Neural progenitor cell (in vitro differentiated cells): ENCODE measurements at regions not wholly inside any gene's neighbourhood (a gene's known extent, or its start where the extent isn't known, plus 50 kb on each side); places are given as distances from the start of the nearest gene placed in this dataset.

Experiments used
- DNase-seq: peaks from one replicate; pipeline ENCODE4 v3.0.0-alpha.2; 2016; ENCODE audit warnings: low spot score
- H2AFZ ChIP-seq: fragments of 200-600 bp; sonication (generic); replicated peaks from 2 replicates; pipeline ENCODE4 v1.6.1; 2016; ENCODE audit warnings: antibody characterized with exemption
- H3F3A ChIP-seq: fragments of 200-600 bp; sonication (generic); 2 replicates; pipeline ENCODE4 v1.6.1; 2016; ENCODE audit warnings: antibody characterized with exemption, low read depth
- H3K27ac ChIP-seq: fragments of 200-600 bp; sonication (generic); 2 replicates; pipeline ENCODE4 v1.5.1; 2016; ENCODE audit warnings: mild to moderate bottlenecking
- H3K27me3 ChIP-seq: fragments of 200-600 bp; sonication (generic); 2 replicates; pipeline ENCODE4 v1.6.1; 2016; ENCODE audit warnings: mild to moderate bottlenecking, moderate library complexity
- H3K36me3 ChIP-seq: fragments of 200-600 bp; sonication (generic); 2 replicates; pipeline ENCODE4 v1.5.1; 2016
- H3K4me1 ChIP-seq: fragments of 200-600 bp; sonication (generic); 2 replicates; pipeline ENCODE4 v1.6.1; 2016; ENCODE audit warnings: mixed run types
- H3K4me2 ChIP-seq: fragments of 200-600 bp; sonication (generic); 2 replicates; pipeline ENCODE4 v1.6.1; 2016
- H3K4me3 ChIP-seq: fragments of 200-600 bp; sonication (generic); 2 replicates; pipeline ENCODE4 v1.5.1; 2016
- H3K79me2 ChIP-seq: fragments of 200-600 bp; sonication (generic); 2 replicates; pipeline ENCODE4 v1.6.1; 2016; ENCODE audit warnings: low read depth
- H3K9ac ChIP-seq: fragments of 200-600 bp; sonication (generic); 2 replicates; pipeline ENCODE4 v1.6.1; 2016
- H3K9me3 ChIP-seq: fragments of 200-600 bp; sonication (generic); 2 replicates; pipeline ENCODE4 v1.5.1; 2016; ENCODE audit warnings: low read depth
- H4K20me1 ChIP-seq: fragments of 200-600 bp; sonication (generic); 2 replicates; pipeline ENCODE4 v1.6.1; 2016; ENCODE audit warnings: low read depth
- H3K27ac Mint-ChIP-seq: 3 replicates; pipeline ENCODE4 v1.8.0; 2021; ENCODE audit warnings: mixed read lengths
- H3K27me3 Mint-ChIP-seq: 2 replicates; pipeline ENCODE4 v1.8.0; 2022; ENCODE audit warnings: low read depth, mild to moderate bottlenecking, inconsistent platforms, moderate library complexity, mixed read lengths; ENCODE audit not compliant: insufficient read depth
- H3K36me3 Mint-ChIP-seq: 3 replicates; pipeline ENCODE4 v1.8.0; 2021; ENCODE audit warnings: mixed read lengths
- H3K4me1 Mint-ChIP-seq: 3 replicates; pipeline ENCODE4 v1.8.0; 2021; ENCODE audit warnings: mixed read lengths
- H3K4me3 Mint-ChIP-seq: 3 replicates; pipeline ENCODE4 v1.8.0; 2021; ENCODE audit warnings: mild to moderate bottlenecking, moderate library complexity, mixed read lengths
- H3K9me3 Mint-ChIP-seq: 3 replicates; pipeline ENCODE4 v1.8.0; 2020; ENCODE audit warnings: mixed read lengths
- EZH2 ChIP-seq: fragments of 200-600 bp; sonication (generic); IDR thresholded peaks from 2 replicates; pipeline ENCODE4 v1.6.1; 2017; ENCODE audit warnings: antibody characterized with exemption, mild to moderate bottlenecking, moderate library complexity
- EZH2phosphoT487 ChIP-seq: fragments of 200-600 bp; sonication (generic); IDR thresholded peaks from 2 replicates; pipeline ENCODE4 v1.6.1; 2017; ENCODE audit warnings: antibody characterized with exemption
- TF ChIP-seq, protein P1 (sequence below): fragments of 200-600 bp; sonication (generic); IDR thresholded peaks from 2 replicates; pipeline ENCODE4 v1.5.1; 2017; ENCODE audit warnings: antibody characterized with exemption, mild to moderate bottlenecking

DNA sequence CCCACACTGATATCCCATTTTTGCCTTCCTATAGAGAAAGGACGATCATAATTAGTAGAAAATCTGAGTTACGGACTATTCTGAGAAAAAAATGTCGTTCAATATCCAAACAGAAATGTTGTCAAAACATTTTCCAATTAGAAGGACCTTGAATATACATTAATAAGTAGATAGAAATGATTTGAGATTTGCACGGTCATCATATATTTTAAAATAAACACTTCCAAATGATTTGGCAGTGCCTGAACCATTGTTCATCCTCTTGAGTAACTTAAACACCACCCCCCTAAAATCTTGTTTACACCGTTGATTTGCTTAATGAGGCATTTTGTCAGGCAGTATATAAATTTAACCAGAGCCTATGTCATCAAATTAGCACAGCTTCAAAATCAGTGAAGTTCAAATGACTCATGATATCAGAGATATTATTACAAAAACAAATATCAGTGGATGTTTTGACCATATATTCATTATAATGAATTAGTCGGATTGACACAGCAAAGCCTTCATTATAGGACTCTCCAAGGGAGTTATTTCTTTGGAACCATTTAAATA, 105.0 kb downstream of the ACTL7B start:
- Mint-ChIP-seq H3K4me1 (peaks cover 13% of the 10 kb centered on the region), H3K36me3 (no peaks in the 10 kb centered on the region), H3K4me3 (no peak overlapping the region), H3K27ac (no peak overlapping the region), H3K9me3 (peaks cover 6% of the 10 kb centered on the region), H3K27me3 (no peaks in the 10 kb centered on the region)
- Histone ChIP-seq H3K36me3 (no peaks in the 10 kb centered on the region), H3K27me3 (no peaks in the 10 kb centered on the region), H3K4me1 (peaks cover 8% of the 10 kb centered on the region), H3K27ac (no peak overlapping the region), H3K9ac (no peak overlapping the region), H3K4me2 (no peak overlapping the region), H2AFZ (no peak overlapping the region), H4K20me1 (no peaks in the 10 kb centered on the region), H3K4me3 (no peak overlapping the region), H3F3A (no peaks in the 10 kb centered on the region), H3K9me3 (no peaks in the 10 kb centered on the region), H3K79me2 (no peaks in the 10 kb centered on the region)
- TF ChIP-seq EZH2, result no peak
- TF ChIP-seq EZH2phosphoT487, result no peak
- TF ChIP-seq, protein P1, sequence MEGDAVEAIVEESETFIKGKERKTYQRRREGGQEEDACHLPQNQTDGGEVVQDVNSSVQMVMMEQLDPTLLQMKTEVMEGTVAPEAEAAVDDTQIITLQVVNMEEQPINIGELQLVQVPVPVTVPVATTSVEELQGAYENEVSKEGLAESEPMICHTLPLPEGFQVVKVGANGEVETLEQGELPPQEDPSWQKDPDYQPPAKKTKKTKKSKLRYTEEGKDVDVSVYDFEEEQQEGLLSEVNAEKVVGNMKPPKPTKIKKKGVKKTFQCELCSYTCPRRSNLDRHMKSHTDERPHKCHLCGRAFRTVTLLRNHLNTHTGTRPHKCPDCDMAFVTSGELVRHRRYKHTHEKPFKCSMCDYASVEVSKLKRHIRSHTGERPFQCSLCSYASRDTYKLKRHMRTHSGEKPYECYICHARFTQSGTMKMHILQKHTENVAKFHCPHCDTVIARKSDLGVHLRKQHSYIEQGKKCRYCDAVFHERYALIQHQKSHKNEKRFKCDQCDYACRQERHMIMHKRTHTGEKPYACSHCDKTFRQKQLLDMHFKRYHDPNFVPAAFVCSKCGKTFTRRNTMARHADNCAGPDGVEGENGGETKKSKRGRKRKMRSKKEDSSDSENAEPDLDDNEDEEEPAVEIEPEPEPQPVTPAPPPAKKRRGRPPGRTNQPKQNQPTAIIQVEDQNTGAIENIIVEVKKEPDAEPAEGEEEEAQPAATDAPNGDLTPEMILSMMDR, result no peak
- no peak for DNase-seq

DNA sequence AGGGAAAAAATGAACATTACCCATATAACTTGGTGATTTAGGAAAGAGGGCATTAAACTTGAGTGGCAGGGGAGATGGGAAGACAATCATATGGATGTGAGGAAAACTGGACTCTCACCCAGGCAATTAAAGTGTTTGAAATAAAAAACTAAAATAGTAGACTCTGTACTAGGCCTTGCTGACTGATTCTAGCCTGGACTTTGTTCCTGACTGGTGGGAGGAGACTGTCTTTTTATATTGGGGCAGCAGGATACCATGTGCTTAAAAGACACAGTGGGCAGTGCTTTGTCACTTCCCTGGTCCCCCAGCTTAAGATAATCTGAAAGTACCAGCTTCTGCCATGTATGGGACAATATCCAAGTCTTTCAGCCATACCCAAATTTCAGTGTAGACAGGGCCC, 107.0 kb downstream of the ACTL7B start:
- H3K27me3 ChIP-seq, result no peaks in the 10 kb centered on the region
- H3F3A ChIP-seq, result peaks cover under 1% of the 10 kb centered on the region
- Mint-ChIP-seq H3K27me3 (no peaks in the 10 kb centered on the region), H3K27ac (no peak overlapping the region), H3K4me3 (no peak overlapping the region), H3K36me3 (no peaks in the 10 kb centered on the region), H3K4me1 (peaks cover 21% of the 10 kb centered on the region), H3K9me3 (peaks cover 2% of the 10 kb centered on the region)
- no peak overlapping the region for H2AFZ ChIP-seq
- no peaks in the 10 kb centered on the region for H3K9me3 ChIP-seq
- H3K9ac ChIP-seq, result no peak overlapping the region
- no peak overlapping the region for H3K27ac ChIP-seq
- TF ChIP-seq EZH2, result no peak
- no peak for TF ChIP-seq EZH2phosphoT487
- TF ChIP-seq, protein P1, result no peak
- peaks cover 12% of the 10 kb centered on the region for H3K4me1 ChIP-seq
- H3K36me3 ChIP-seq, result no peaks in the 10 kb centered on the region
- H4K20me1 ChIP-seq, result no peaks in the 10 kb centered on the region
- no peaks in the 10 kb centered on the region for H3K79me2 ChIP-seq
- no peak overlapping the region for H3K4me3 ChIP-seq
- H3K4me2 ChIP-seq, result no peak overlapping the region
- DNase-seq, result no peak

DNA sequence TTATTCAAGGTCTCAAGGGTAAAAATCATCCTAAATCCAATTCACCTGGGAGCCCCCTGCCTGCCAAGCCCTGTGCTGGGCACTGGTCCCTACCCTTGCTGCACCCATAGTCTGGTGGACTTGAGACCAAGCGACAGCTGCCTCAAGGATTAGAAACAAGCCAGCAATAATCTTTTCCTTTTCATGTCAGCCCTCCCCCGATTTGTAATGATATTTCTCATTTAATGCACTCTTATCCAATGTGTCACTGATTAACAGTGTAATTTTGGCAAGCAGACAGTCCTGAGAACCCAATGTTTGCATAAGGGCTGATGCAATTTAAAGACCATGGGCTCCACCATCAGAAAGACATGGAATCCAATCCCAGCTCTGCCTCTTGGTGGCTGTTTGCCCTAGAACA, 108.9 kb downstream of the ACTL7B start:
- Histone ChIP-seq H3K79me2 (no peaks in the 10 kb centered on the region), H3K9ac (no peak overlapping the region), H3K4me1 (peaks cover 19% of the 10 kb centered on the region), H3K27ac (no peak overlapping the region), H3K27me3 (no peaks in the 10 kb centered on the region), H3K36me3 (no peaks in the 10 kb centered on the region), H4K20me1 (no peaks in the 10 kb centered on the region), H2AFZ (no peak overlapping the region), H3K4me3 (no peak overlapping the region), H3K4me2 (no peak overlapping the region), H3F3A (peaks cover 6% of the 10 kb centered on the region), H3K9me3 (no peaks in the 10 kb centered on the region)
- no peaks in the 10 kb centered on the region for H3K27me3 Mint-ChIP-seq
- no peak for DNase-seq
- no peak overlapping the region for H3K27ac Mint-ChIP-seq
- H3K36me3 Mint-ChIP-seq, result no peaks in the 10 kb centered on the region
- peaks cover 27% of the 10 kb centered on the region for H3K4me1 Mint-ChIP-seq
- H3K9me3 Mint-ChIP-seq, result no peaks in the 10 kb centered on the region
- no peak for TF ChIP-seq EZH2phosphoT487
- no peak for TF ChIP-seq EZH2
- TF ChIP-seq, protein P1, result no peak
- no peak overlapping the region for H3K4me3 Mint-ChIP-seq
